HG03280 (cell line): ENCODE measurements at regions not wholly inside any gene's neighbourhood (a gene's known extent, or its start where the extent isn't known, plus 50 kb on each side); places are given as distances from the start of the nearest gene placed in this dataset.
"Not testable (repeated sequence)": the region's sequence is repeated elsewhere in the genome, so short reads cannot be mapped to it uniquely, and the experiment has no call there.

Source experiments
- ATAC-seq: cut with Tn5 transposase; IDR thresholded peaks from one replicate; pipeline ENCODE4 v1.9.1; 2021; ENCODE audit warnings: mild to moderate bottlenecking, moderate library complexity; ENCODE audit not compliant: unreplicated experiment

- no peak for ATAC-seq
These were observed 87.0 kb upstream of the SPRY4 start for GRCh38 chr5:142411656-142412425.

- ATAC-seq, result no peak
These were observed 86.3 kb upstream of the SPRY4 start for GRCh38 chr5:142411103-142411502.

- ATAC-seq, result no peak
These were observed 84.2 kb upstream of the SPRY4 start for GRCh38 chr5:142408981-142409481.

- no peak for ATAC-seq
These were observed 83.7 kb upstream of the SPRY4 start for GRCh38 chr5:142408536-142408935.

- no peak for ATAC-seq
These were observed 81.1 kb upstream of the SPRY4 start for GRCh38 chr5:142405814-142406395.

GRCh38 chr5:142405023-142405422 is 80.2 kb upstream of the SPRY4 start:
- ATAC-seq, result no peak

GRCh38 chr5:142404046-142404477 is 79.2 kb upstream of the SPRY4 start:
- ATAC-seq, result no peak

- ATAC-seq, result no peak
These were observed 78.8 kb upstream of the SPRY4 start for GRCh38 chr5:142403583-142403982.

- ATAC-seq, result no peak
These were observed 78.0 kb upstream of the SPRY4 start for GRCh38 chr5:142402752-142403318.

GRCh38 chr5:142400415-142400814 is 75.6 kb upstream of the SPRY4 start:
- ATAC-seq, result no peak

- ATAC-seq, result no peak
These were observed 75.1 kb upstream of the SPRY4 start for GRCh38 chr5:142399891-142400290.

GRCh38 chr5:142398730-142399055 is 73.9 kb upstream of the SPRY4 start:
- no peak for ATAC-seq

- ATAC-seq, result not testable (repeated sequence)
These were observed 73.3 kb upstream of the SPRY4 start for GRCh38 chr5:142398011-142398729.

- no peak for ATAC-seq
These were observed 72.4 kb upstream of the SPRY4 start for GRCh38 chr5:142397178-142397577.

- no peak for ATAC-seq
These were observed 71.7 kb upstream of the SPRY4 start for GRCh38 chr5:142396436-142397038.

- ATAC-seq, result no peak
These were observed 70.5 kb upstream of the SPRY4 start for GRCh38 chr5:142395334-142395733.

GRCh38 chr5:142391058-142391845 is 66.4 kb upstream of the SPRY4 start:
- ATAC-seq, result no peak

GRCh38 chr5:142390334-142390733 is 65.5 kb upstream of the SPRY4 start:
- no peak for ATAC-seq

- no peak for ATAC-seq
These were observed 63.9 kb upstream of the SPRY4 start for GRCh38 chr5:142388696-142389095.

GRCh38 chr5:142387024-142387682 is 62.3 kb upstream of the SPRY4 start:
- ATAC-seq, result no peak
